ENCODE measurements at regions not wholly inside any gene's neighbourhood (a gene's known extent, or its start where the extent isn't known, plus 50 kb on each side); places are given as distances from the start of the nearest gene placed in this dataset.

GRCh38 chr17:63082273-63082861 is 116.3 kb downstream of the TANC2 start (continued):
- TF ChIP-seq REST (IDR thresholded peaks at IDR 0.05; ENCODE audit: borderline replicate concordance) (peak; percentile 30; the same call in 1 of the 2 replicates), REST (CRISPR knock-in tag; IDR thresholded peaks at IDR 0.05; ENCODE audit: low read depth) (no peak), HCFC1 (IDR thresholded peaks at IDR 0.05; ENCODE audit: low read depth, low read length) (no peak), RAD21 (CRISPR knock-in tag; conservative IDR thresholded peaks at IDR 0.05 in 1 of 2, IDR thresholded peaks at IDR 0.05 in 1 of 2) (peak; percentile 62 to 67)
